ENCODE measurements at regions not wholly inside any gene's neighbourhood (a gene's known extent, or its start where the extent isn't known, plus 50 kb on each side); places are given as distances from the start of the nearest gene placed in this dataset.

DNA sequence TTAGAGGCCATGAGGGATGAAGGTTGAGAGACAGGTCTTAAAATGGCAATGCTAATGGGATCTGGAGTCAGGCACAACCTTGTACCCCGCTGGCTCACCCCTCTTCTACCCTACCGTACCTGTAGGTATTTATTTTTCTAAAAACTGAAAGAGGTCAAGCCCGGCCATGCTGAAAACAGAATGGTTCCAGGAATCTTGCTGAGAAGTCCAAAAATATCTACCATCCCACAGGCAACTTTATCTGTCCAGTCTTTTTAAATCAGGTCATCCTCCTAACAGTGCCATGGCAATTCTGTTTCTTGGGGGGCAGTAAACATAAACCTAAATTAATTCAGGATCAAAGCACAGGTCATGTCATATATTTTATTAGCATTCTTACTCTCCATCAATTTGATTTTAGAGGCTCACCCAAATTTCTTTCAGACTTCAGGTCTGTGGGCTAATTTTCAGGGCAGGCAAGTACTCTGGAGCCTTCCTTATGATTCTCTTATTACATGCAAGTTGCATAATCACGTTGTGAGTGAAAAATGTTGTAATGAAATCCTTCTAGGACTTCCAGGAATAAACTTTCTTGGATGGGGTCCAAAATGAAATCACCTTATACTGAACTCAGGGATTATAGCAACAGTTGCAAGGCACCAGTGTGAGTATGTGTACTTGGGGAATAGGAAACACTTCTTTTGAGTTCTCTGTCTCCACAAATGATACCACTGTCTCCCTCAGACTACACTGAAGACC is 102.7 kb upstream of the NREP start:
- H2AFZ ChIP-seq (replicated peaks; ENCODE audit: low read length, poor library complexity) = no peak overlapping the region
- TF ChIP-seq, protein P1, sequence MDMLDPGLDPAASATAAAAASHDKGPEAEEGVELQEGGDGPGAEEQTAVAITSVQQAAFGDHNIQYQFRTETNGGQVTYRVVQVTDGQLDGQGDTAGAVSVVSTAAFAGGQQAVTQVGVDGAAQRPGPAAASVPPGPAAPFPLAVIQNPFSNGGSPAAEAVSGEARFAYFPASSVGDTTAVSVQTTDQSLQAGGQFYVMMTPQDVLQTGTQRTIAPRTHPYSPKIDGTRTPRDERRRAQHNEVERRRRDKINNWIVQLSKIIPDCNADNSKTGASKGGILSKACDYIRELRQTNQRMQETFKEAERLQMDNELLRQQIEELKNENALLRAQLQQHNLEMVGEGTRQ (IDR thresholded peaks at IDR 0.05; ENCODE audit: low read depth, low read length) = no peak
- peak; percentile 92 for TF ChIP-seq CEBPB (IDR thresholded peaks at IDR 0.05; ENCODE audit: low read depth, low read length)
- dilution Hi-C loops (cut with HindIII; ENCODE audit: low sequenced_read_pairs, unreplicated experiment) = no loop called here
- ChIA-PET CTCF (no interaction called here), POLR2A (ENCODE audit: unreplicated experiment) (no interaction called here)
- no peak overlapping the region for H3K9ac ChIP-seq (ENCODE audit: low read depth, low read length)
- no peak overlapping the region for H4K8ac ChIP-seq (ENCODE audit: low read depth in 2 of 2, low read length in 2 of 2)
- peak overlapping the region; percentile 62; the same call in 1 of the 2 replicates for H4K5ac ChIP-seq (ENCODE audit: low read depth, low read length)
- peak overlapping the region; percentile 61; the same call in 1 of the 2 replicates for H3K4me2 ChIP-seq (ENCODE audit: low read depth, low read length)
- H3K79me1 ChIP-seq (ENCODE audit: low read depth in 1 of 2, low read length in 2 of 2) = no peaks in the 10 kb centered on the region
- no peak overlapping the region for H2BK120ac ChIP-seq (ENCODE audit: low read depth, low read length)
- H2AK9ac ChIP-seq (replicated peaks; ENCODE audit: low read depth, low read length, poor library complexity) = no peak overlapping the region
- H3K9me3 ChIP-seq (ENCODE audit: control insufficient read depth, insufficient read depth, low read length) = no peaks in the 10 kb centered on the region
- no peak overlapping the region for H2BK15ac ChIP-seq (ENCODE audit: low read depth, low read length)
- peak; percentile 91 for DNase-seq
- no peaks in the 10 kb centered on the region for H4K20me1 ChIP-seq (ENCODE audit: insufficient read depth, low read length)
- intact Hi-C loops (cut with micrococcal nuclease) = loop anchor here (5.0 to 10.0 kb wide), 2 partner anchors 288 to 305 kb away; no protein-coding TSS in a partner anchor
- no peak overlapping the region for H4K91ac ChIP-seq (ENCODE audit: insufficient read depth, low read depth, low read length)
- in situ Hi-C loops (cut with MboI; ENCODE audit: low sequenced_read_pairs) = no loop called here
- no CpG with 5 or more reads among the region's 4 CpGs for WGBS, 2 experiments (ENCODE audit: extremely low coverage in 2 of 2, insufficient read length in 1 of 2)
- peak; percentile 46; the same call in 1 of the 2 replicates for ATAC-seq (ENCODE audit: low read depth)
- H3K23ac ChIP-seq (ENCODE audit: low read depth, low read length) = no peak overlapping the region
- no peak overlapping the region for H3K27ac ChIP-seq (ENCODE audit: insufficient read depth, low read length)
- no peak overlapping the region for H3K4ac ChIP-seq (ENCODE audit: low read depth, low read length)
- H3K14ac ChIP-seq (replicated peaks; ENCODE audit: low read depth, low read length) = no peak overlapping the region
- no peaks in the 10 kb centered on the region for H3K9me1 ChIP-seq (ENCODE audit: insufficient read depth, low read length)
- no peak overlapping the region for H2AK5ac ChIP-seq (ENCODE audit: low read depth, low read length)
- peaks cover 8% of the 10 kb centered on the region for H3K4me1 ChIP-seq (ENCODE audit: control insufficient read depth, insufficient read depth, low read length)
- no peaks in the 10 kb centered on the region for H3K36me3 ChIP-seq (ENCODE audit: control insufficient read depth, insufficient read depth, low read length)
- no peak overlapping the region for H3K4me3 ChIP-seq (ENCODE audit: insufficient read depth, low read depth, low read length)
- H2BK20ac ChIP-seq (ENCODE audit: low read depth, low read length) = peak overlapping the region; percentile 44; the same call in 1 of the 2 replicates
- peak overlapping the region; percentile 87 for H3K18ac ChIP-seq (ENCODE audit: low read depth, low read length)
- no peaks in the 10 kb centered on the region for H3K27me3 ChIP-seq (ENCODE audit: control insufficient read depth, insufficient read depth, low read length)
- H2BK5ac ChIP-seq (ENCODE audit: low read depth, low read length, poor library complexity, severe bottlenecking) = no peak overlapping the region
- H3K56ac ChIP-seq (ENCODE audit: extremely low read depth, insufficient read depth, low read length) = no peak overlapping the region
- BruUV-seq (replicated peaks) = no TSS peak
